ENCODE measurements at regions not wholly inside any gene's neighbourhood (a gene's known extent, or its start where the extent isn't known, plus 50 kb on each side); places are given as distances from the start of the nearest gene placed in this dataset.

GRCh38 chr14:89480278-89480677 is 63.2 kb upstream of the FOXN3 start:
- H3K27ac ChIP-seq = peak overlapping the region; percentile 71
- TF ChIP-seq CTCF (conservative IDR thresholded peaks at IDR 0.05; ENCODE audit: low read depth) = no peak
- POLR2A ChIA-PET (ENCODE audit: low non-redundant PET) = no interaction called here
- CTCF ChIA-PET = no interaction called here
- no peak for DNase-seq (ENCODE audit: low spot score)

- peak; percentile 66 for DNase-seq (ENCODE audit: low spot score)
- POLR2A ChIA-PET (ENCODE audit: low non-redundant PET) = no interaction called here
- CTCF ChIA-PET = no interaction called here
- H3K27ac ChIP-seq = peak overlapping the region; percentile 71
- no peak for TF ChIP-seq CTCF (conservative IDR thresholded peaks at IDR 0.05; ENCODE audit: low read depth)
Measured at GRCh38 chr14:89479802-89480201, 62.8 kb upstream of the FOXN3 start.

GRCh38 chr14:89477391-89477790 is 60.4 kb upstream of the FOXN3 start:
- POLR2A ChIA-PET (ENCODE audit: low non-redundant PET) = no interaction called here
- CTCF ChIA-PET = interaction anchor here (0.7 kb wide), 1 partner anchor 361 kb away, joined by 3 read pairs; no protein-coding TSS in a partner anchor

GRCh38 chr14:89476354-89476896 is 59.4 kb upstream of the FOXN3 start:
- ChIA-PET CTCF (no interaction called here), POLR2A (ENCODE audit: low non-redundant PET) (no interaction called here)
- DNase-seq (ENCODE audit: low spot score) = no peak
- H3K27ac ChIP-seq = no peak overlapping the region
- no peak for TF ChIP-seq CTCF (conservative IDR thresholded peaks at IDR 0.05; ENCODE audit: low read depth)

More at GRCh38 chr14:89477391-89477790, 60.4 kb upstream of the FOXN3 start:
- no peak for DNase-seq (ENCODE audit: low spot score)
- no peak for TF ChIP-seq CTCF (conservative IDR thresholded peaks at IDR 0.05; ENCODE audit: low read depth)
- no peak overlapping the region for H3K27ac ChIP-seq

- no peak overlapping the region for H3K27ac ChIP-seq
- ChIA-PET POLR2A (ENCODE audit: low non-redundant PET) (no interaction called here), CTCF (no interaction called here)
- no peak for DNase-seq (ENCODE audit: low spot score)
- TF ChIP-seq CTCF (conservative IDR thresholded peaks at IDR 0.05; ENCODE audit: low read depth) = no peak
Measured at GRCh38 chr14:89474464-89474863, 57.4 kb upstream of the FOXN3 start.

- ChIA-PET POLR2A (ENCODE audit: low non-redundant PET) (interaction anchor here (0.5 kb wide), 1 partner anchor 618 kb away, joined by 5 read pairs; no protein-coding TSS in a partner anchor), CTCF (no interaction called here)
- TF ChIP-seq CTCF (conservative IDR thresholded peaks at IDR 0.05; ENCODE audit: low read depth) = no peak
- no peak overlapping the region for H3K27ac ChIP-seq
- no peak for DNase-seq (ENCODE audit: low spot score)
Measured at GRCh38 chr14:89473989-89474388, 57.0 kb upstream of the FOXN3 start.

Measured in RWPE1 (cell line).